Glutamatergic neuron (in vitro differentiated cells): ENCODE measurements at regions not wholly inside any gene's neighbourhood (a gene's known extent, or its start where the extent isn't known, plus 50 kb on each side); places are given as distances from the start of the nearest gene placed in this dataset.

ENCODE experiments used
- DNase-seq: peaks from one replicate; pipeline ENCODE4 v3.0.0; 2022
- H3K27ac Mint-ChIP-seq: one replicate; pipeline ENCODE4 v1.8.0; 2020; ENCODE audit warnings: mild to moderate bottlenecking, mixed read lengths, inconsistent platforms; ENCODE audit not compliant: unreplicated experiment
- H3K27me3 Mint-ChIP-seq: one replicate; pipeline ENCODE4 v1.8.0; 2020; ENCODE audit warnings: mild to moderate bottlenecking, moderate library complexity, mixed read lengths, inconsistent platforms; ENCODE audit not compliant: unreplicated experiment
- H3K36me3 Mint-ChIP-seq: one replicate; pipeline ENCODE4 v1.8.0; 2020; ENCODE audit warnings: mild to moderate bottlenecking, mixed read lengths, inconsistent platforms; ENCODE audit not compliant: unreplicated experiment
- H3K4me1 Mint-ChIP-seq: one replicate; pipeline ENCODE4 v1.8.0; 2020; ENCODE audit warnings: mild to moderate bottlenecking, low read depth, mixed read lengths, inconsistent platforms; ENCODE audit not compliant: unreplicated experiment
- H3K4me3 Mint-ChIP-seq: one replicate; pipeline ENCODE4 v1.8.0; 2020; ENCODE audit warnings: mild to moderate bottlenecking, mixed read lengths, inconsistent platforms; ENCODE audit not compliant: unreplicated experiment
- H3K9me3 Mint-ChIP-seq: one replicate; pipeline ENCODE4 v1.8.0; 2020; ENCODE audit warnings: mild to moderate bottlenecking, moderate library complexity, mixed read lengths, inconsistent platforms; ENCODE audit not compliant: unreplicated experiment
- TF ChIP-seq, protein P1 (sequence below): fragments of 200-600 bp; sonication (generic); IDR thresholded peaks from one replicate; pipeline ENCODE4 v1.5.0; 2021; ENCODE audit not compliant: partially characterized antibody, unreplicated experiment

DNA sequence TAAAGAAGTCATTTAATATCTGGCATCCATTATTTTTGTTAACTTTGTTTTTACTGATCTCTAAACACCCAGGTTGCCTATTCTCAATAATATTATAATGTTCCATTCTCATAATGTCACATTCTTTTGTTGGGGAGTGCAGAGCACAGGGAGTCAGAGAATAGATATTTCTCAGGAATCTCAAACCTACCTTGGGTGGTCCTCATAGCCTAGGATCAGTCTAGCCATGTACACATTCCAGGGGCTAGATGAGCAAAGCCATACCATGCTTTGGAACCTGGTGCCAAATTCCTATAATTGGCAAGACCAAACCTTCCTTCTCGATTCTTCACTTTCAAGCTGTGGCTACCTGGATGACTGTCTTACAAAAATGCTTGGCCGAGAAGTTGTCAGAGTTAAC, 1124.7 kb upstream of the WWC1 start:
- TF ChIP-seq, protein P1, sequence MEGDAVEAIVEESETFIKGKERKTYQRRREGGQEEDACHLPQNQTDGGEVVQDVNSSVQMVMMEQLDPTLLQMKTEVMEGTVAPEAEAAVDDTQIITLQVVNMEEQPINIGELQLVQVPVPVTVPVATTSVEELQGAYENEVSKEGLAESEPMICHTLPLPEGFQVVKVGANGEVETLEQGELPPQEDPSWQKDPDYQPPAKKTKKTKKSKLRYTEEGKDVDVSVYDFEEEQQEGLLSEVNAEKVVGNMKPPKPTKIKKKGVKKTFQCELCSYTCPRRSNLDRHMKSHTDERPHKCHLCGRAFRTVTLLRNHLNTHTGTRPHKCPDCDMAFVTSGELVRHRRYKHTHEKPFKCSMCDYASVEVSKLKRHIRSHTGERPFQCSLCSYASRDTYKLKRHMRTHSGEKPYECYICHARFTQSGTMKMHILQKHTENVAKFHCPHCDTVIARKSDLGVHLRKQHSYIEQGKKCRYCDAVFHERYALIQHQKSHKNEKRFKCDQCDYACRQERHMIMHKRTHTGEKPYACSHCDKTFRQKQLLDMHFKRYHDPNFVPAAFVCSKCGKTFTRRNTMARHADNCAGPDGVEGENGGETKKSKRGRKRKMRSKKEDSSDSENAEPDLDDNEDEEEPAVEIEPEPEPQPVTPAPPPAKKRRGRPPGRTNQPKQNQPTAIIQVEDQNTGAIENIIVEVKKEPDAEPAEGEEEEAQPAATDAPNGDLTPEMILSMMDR, result no peak

DNA sequence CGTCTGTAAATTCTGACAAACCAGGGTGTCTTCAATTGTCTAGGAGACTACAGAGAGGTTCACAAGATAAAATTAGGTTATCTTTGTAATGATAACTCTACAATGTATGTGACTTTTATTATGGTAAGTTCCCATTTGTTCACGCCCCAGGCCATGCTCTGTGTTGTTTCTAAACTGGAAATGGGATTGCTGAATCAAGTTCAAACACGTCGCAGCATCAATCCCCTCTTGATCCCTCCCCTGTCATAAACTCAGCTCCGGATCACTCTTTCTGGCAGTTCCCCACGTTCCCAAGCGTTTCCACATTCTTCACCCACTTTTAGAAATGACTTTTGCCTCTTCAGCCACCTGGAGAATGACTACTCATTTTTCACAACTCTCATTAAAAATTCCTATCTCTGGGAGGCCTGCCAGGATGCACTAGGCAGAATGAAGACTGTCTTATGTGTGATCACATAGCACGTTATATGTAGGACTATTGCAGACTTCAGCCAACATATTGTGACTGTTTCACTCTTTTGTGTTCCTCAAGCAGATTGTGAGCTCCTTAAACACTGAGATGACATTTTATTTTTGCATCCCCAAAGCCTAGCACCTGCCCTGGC, 1124.2 kb upstream of the WWC1 start:
- no peaks in the 10 kb centered on the region for H3K27me3 Mint-ChIP-seq
- TF ChIP-seq, protein P1, result no peak
- no peak for DNase-seq
- no peak overlapping the region for H3K27ac Mint-ChIP-seq
- no peak overlapping the region for H3K4me3 Mint-ChIP-seq
- H3K9me3 Mint-ChIP-seq, result no peaks in the 10 kb centered on the region
- H3K36me3 Mint-ChIP-seq, result no peaks in the 10 kb centered on the region
- H3K4me1 Mint-ChIP-seq, result no peaks in the 10 kb centered on the region

More for the DNA sequence above, 1124.7 kb upstream of the WWC1 start:
- Mint-ChIP-seq H3K36me3 (no peaks in the 10 kb centered on the region), H3K4me1 (no peaks in the 10 kb centered on the region), H3K27me3 (no peaks in the 10 kb centered on the region), H3K9me3 (no peaks in the 10 kb centered on the region), H3K27ac (no peak overlapping the region), H3K4me3 (no peak overlapping the region)
- no peak for DNase-seq

GRCh38 chr5:167168971-167169370, 1122.5 kb upstream of the WWC1 start:
- no peaks in the 10 kb centered on the region for H3K27me3 Mint-ChIP-seq
- no peaks in the 10 kb centered on the region for H3K36me3 Mint-ChIP-seq
- H3K4me3 Mint-ChIP-seq, result no peak overlapping the region
- DNase-seq, result no peak
- H3K9me3 Mint-ChIP-seq, result no peaks in the 10 kb centered on the region
- no peak overlapping the region for H3K27ac Mint-ChIP-seq
- TF ChIP-seq, protein P1, result no peak
- no peaks in the 10 kb centered on the region for H3K4me1 Mint-ChIP-seq

DNA sequence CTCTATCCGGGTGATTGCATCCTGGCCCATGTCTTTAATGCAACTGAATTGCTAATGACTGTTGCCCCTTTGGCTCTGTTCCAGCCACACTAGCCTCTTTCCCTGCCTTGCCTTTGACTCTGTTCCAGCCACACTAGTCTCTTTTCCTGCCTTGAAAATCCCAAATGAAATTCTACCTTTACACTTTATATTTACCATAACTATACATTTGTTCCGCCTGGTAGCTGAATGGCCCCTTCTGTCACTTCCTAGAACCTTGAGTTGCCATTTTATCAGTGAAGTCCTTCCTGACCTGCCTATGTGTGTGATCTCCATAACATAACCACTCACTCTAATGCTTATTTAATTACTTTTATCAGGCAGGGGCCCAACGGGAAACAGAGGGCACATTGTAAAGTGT, 1120.4 kb upstream of the WWC1 start:
- TF ChIP-seq, protein P1, result no peak
- H3K36me3 Mint-ChIP-seq, result no peaks in the 10 kb centered on the region
- H3K27ac Mint-ChIP-seq, result no peak overlapping the region
- no peaks in the 10 kb centered on the region for H3K4me1 Mint-ChIP-seq
- H3K9me3 Mint-ChIP-seq, result no peaks in the 10 kb centered on the region
- no peak for DNase-seq
- no peaks in the 10 kb centered on the region for H3K27me3 Mint-ChIP-seq
- no peak overlapping the region for H3K4me3 Mint-ChIP-seq

DNA sequence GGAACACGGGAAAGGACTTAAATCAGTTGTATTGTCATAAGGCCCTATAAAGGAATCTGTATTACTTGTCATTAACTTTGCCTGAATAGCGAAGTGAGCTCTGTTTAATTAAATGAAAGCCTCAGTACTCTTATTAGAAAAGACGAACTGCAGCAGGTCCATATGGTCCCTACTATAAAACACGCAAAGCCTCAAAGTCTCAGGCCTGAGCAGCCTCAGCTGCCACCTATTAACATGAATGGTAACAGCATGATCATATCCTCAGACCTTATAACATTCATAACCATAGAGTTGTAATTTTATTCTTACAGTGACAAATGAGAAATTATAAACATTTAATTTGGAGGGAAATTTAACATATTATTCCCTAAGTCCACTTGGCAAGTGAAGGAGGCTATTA, 1113.7 kb upstream of the WWC1 start:
- Mint-ChIP-seq H3K27me3 (no peaks in the 10 kb centered on the region), H3K9me3 (no peaks in the 10 kb centered on the region), H3K27ac (no peak overlapping the region), H3K4me1 (no peaks in the 10 kb centered on the region), H3K36me3 (no peaks in the 10 kb centered on the region), H3K4me3 (no peak overlapping the region)
- TF ChIP-seq, protein P1, result no peak
- DNase-seq, result no peak
